Left ventricle myocardium superior (tissue), 1 donor: ENCODE measurements at regions not wholly inside any gene's neighbourhood (a gene's known extent, or its start where the extent isn't known, plus 50 kb on each side); places are given as distances from the start of the nearest gene placed in this dataset.
"Not testable (repeated sequence)": the region's sequence is repeated elsewhere in the genome, so short reads cannot be mapped to it uniquely, and the experiment has no call there.

ENCODE experiments used
- ATAC-seq: fragments of 200-7000 bp; cut with Tn5 transposase; one replicate; pipeline ENCODE4 v1.9.1; 2020; ENCODE audit warnings: mild to moderate bottlenecking, moderate library complexity
- DNase-seq: peaks from one replicate; pipeline ENCODE4 v3.0.0-alpha.2; 2020
- intact Hi-C: fragments of 100-400 bp; cut with micrococcal nuclease; formaldehyde crosslinking; loops from one replicate; pipeline ENCODE4 v1.11.0; 2022
- donor health status: DM: no; HTN: yes; CAD: no; lungs with severe emphysema.

GRCh38 chr3:177681156-177681555, 483.9 kb upstream of the TBL1XR1 start:
- DNase-seq (no peak), ATAC-seq (no peak)
- intact Hi-C loops: no loop called here

DNA sequence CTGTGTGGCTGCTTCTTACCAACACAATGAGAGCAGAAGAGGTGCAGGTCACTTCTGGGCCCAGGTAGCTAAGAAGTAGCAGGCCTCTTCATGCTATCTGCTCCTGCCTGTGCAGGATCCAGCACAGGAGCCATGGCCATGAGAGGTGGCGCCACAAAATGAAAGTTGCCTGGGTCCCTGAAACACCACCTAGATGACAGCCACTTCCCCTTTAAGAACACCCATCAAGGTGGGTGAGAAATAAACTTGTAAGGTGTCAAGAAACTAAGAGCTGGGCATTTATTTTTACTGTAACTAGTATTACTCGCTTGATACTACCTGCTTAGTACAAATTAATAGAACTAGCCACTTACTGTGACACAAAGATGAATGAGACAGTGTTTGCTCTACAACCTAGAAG, 484.6 kb upstream of the TBL1XR1 start:
- no peak for DNase-seq
- no peak for ATAC-seq
- intact Hi-C loops: no loop called here

DNA sequence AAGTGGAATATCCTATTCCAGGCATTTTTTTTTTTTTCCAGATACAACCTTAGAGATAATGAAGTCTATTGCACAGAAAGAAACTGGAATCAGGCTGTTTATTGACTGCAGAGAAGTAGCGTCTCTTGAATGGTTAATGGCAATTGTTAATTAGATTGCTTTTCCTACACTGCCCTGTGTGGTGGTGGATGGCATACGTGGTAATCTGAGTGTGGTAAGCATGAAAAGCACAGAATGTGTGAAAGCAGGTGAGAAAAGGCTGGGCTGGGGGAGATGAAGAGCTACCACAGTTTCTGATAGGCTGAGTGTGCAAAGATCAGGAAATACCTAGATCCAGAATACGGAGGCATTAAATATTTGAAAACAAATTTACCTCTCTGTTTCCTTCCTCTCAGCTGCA, 486.3 kb upstream of the TBL1XR1 start:
- ATAC-seq: no peak
- intact Hi-C loops: no loop called here
- DNase-seq: no peak

- no peak for ATAC-seq
- DNase-seq: no peak
These were observed 489.4 kb upstream of the TBL1XR1 start for GRCh38 chr3:177686671-177687070.

GRCh38 chr3:177687291-177687690, 490.0 kb upstream of the TBL1XR1 start:
- ATAC-seq (no peak), DNase-seq (no peak)
- intact Hi-C loops: no loop called here

More at GRCh38 chr3:177686671-177687070, 489.4 kb upstream of the TBL1XR1 start:
- intact Hi-C loops: no loop called here

DNA sequence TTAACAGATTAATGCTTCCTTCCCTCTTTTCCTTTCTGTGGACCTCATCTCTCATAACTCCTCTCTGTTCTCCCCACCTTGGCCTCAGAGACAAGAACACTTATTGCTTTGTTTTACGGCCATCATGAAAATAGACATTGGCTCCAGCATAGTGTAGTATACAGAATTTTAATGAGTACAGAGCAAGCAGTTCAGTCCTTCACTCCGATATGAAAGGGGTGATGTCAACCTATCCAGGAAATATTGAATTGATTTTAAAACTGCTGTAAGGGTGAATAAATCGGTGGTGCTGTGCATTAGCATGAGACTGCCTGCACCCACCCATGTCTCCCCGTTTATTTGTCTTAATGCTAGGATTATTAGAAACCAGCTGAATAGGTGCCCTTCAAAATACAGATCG, 490.9 kb upstream of the TBL1XR1 start:
- intact Hi-C loops: no loop called here
- DNase-seq (no peak), ATAC-seq (no peak)

- ATAC-seq: no peak
- no peak for DNase-seq
- intact Hi-C loops: no loop called here
These were observed 491.8 kb upstream of the TBL1XR1 start for GRCh38 chr3:177689077-177689476.

DNA sequence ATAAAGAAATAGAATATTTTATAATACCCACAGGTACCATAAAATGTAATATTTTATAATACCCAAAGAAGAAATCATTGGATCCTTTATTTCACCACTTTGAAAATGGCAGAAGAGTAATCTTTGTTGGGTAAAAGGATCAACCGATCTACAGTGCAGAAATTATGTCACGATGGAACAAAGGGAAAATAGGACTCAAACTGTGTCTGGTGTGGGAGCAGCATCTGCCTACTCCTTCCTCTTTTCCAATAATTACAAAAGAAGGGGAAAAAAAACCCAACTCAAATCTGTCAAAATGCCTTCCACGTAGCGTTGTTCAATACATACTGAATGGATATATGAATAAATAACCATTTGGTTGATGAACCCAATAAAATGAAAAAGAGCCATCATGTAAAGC, 492.6 kb upstream of the TBL1XR1 start:
- intact Hi-C loops: no loop called here
- DNase-seq (no peak), ATAC-seq (no peak)

DNA sequence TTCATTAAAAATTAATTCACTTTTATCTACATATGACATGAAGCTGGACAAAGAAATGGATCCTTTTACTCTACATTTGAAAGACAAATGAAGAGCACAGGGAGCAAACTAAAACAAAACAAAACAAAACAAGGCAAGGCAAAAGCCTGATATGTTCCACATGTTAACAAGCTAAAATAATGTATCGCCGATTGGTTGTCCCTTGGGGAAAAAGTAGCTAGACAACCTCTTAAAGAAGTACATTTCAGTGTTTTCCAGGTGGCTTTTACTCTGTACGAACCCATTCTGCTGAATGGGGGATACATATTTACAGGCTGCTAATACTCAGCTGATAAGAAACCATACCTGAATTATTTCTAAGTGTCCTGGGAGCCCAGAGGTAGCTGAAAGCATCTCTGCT, 493.0 kb upstream of the TBL1XR1 start:
- DNase-seq (no peak), ATAC-seq (no peak)
- intact Hi-C loops: no loop called here

- DNase-seq (no peak), ATAC-seq (no peak)
- intact Hi-C loops: no loop called here
These were observed 495.2 kb upstream of the TBL1XR1 start for GRCh38 chr3:177692304-177692975.

DNA sequence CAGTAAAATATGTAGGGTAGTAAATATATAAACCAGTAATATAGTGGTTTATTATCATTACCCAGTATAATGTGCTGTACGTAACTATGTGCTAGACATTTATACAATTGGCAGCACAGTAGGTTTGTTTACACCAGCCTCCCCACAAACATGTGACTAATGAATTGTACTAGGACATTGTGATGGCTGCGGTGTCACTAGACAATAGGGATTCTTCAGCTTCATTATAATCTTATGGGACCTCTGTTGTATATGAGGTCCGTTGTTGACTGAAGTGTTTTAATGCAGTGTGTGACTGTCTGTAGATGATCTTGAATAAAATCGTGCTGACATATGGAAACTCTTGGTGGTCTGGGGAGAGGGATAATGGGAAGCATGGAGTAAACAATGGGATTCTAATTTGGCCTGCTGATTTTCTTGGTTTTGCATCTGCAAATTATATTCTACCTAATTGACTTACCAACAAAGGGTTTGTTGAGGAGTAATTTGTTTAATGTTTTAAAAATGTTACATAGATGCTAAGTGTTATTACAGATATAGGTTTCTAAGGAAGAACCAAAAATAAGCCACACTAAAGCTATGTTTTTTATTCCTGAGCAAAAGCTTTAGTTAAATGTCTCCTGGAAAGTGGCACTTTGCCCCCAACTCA, 496.5 kb upstream of the TBL1XR1 start:
- DNase-seq (no peak), ATAC-seq (no peak)
- intact Hi-C loops: no loop called here

DNA sequence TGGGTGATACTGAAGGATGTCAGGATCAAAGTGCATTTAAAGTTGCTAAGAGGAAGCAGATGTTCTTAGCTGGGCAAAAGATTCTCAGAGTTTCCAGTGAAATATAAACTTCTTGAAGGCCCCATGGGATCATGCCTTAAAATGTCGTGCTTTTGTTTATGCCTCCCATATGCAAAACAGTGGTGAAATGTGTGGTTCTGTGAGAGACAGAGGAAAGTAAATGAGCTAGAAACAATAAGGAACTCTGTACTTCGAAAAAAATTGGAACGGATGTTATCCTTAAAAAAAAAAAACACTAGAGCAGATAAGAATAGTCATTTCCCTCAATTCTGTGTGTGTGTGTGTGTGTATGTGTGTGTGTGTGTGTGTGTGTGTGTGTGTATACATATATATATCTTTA, 497.0 kb upstream of the TBL1XR1 start:
- intact Hi-C loops: no loop called here

DNA sequence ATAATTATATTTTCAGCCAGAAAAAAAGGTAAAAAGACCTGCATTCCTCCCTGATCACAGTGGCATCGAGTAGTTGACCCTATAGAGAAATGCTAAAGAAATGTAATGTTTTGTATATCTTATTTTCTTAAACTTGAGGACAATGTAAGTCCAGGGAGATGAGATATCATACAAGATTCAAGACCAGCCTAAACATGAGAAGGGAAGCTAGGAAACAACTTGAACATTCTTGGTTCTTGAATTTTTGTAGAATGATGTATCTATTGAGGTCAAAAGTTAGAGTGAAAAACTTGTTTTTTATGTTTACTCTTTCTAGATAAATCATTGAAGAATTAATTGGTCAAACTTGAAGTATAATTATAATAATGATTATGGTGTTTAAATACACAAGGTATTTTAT, 497.7 kb upstream of the TBL1XR1 start:
- ATAC-seq (no peak), DNase-seq (no peak)
- intact Hi-C loops: no loop called here

More for the DNA sequence above, 497.0 kb upstream of the TBL1XR1 start:
- DNase-seq (no peak), ATAC-seq (no peak)

DNA sequence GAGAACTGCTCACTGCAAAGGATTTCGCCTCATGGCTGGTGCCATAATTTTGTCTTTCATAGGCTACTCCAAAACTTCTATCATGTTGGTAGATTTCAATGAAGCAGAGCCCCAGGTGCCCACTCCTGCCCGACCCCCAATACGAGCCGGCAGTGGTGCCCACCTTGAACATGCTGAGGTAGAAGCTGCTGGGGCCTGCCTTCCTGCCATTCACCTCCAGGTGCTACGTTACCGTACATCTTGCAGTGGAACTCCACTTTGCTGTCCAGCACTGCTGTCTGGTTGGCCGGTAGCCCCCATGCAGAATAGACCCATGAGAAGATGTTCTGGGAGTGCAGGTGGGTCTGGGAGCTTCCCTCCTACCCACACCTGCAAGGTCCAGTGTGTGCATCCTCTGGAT, 502.8 kb upstream of the TBL1XR1 start:
- DNase-seq (no peak), ATAC-seq (no peak)
- intact Hi-C loops: no loop called here

DNA sequence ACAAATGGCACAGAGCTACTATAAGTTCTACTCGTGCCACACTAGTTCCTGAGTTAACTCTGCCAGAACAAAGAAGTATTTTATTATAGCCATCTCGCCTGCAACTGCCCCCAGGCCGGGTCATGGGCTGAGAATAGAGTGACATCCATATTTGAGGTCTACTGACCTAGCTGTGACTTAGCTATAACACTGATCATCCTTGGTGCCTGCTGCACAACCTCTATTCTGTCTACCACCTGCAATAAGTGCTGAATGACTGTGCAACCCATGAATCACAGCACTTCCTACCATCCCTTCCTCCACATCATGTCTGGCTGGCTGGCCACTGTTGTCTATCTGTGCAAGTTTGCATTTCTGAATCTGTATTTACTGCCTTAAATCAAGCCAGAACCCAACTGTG, 506.5 kb upstream of the TBL1XR1 start:
- intact Hi-C loops: no loop called here
- ATAC-seq: no peak
- DNase-seq: no peak

- intact Hi-C loops: no loop called here
- ATAC-seq (peak; percentile 95), DNase-seq (peak; percentile 77)
These were observed 508.9 kb upstream of the TBL1XR1 start for GRCh38 chr3:177705976-177706823.

- DNase-seq, intact Hi-C loops, ATAC-seq: not testable (repeated sequence)
These were observed 512.2 kb upstream of the TBL1XR1 start for GRCh38 chr3:177709470-177709869.

- intact Hi-C loops: no loop called here
- DNase-seq (no peak), ATAC-seq (no peak)
These were observed 513.2 kb upstream of the TBL1XR1 start for GRCh38 chr3:177710506-177710905.

GRCh38 chr3:177711637-177712036, 514.4 kb upstream of the TBL1XR1 start:
- ATAC-seq (no peak), DNase-seq (no peak)
- intact Hi-C loops: no loop called here
